GM18870 (cell line): ENCODE measurements at regions not wholly inside any gene's neighbourhood (a gene's known extent, or its start where the extent isn't known, plus 50 kb on each side); places are given as distances from the start of the nearest gene placed in this dataset.

Experiments
- ATAC-seq: cut with Tn5 transposase; IDR thresholded peaks from one replicate; pipeline ENCODE4 v1.9.1; 2021; ENCODE audit warnings: moderate library complexity; ENCODE audit not compliant: unreplicated experiment

DNA sequence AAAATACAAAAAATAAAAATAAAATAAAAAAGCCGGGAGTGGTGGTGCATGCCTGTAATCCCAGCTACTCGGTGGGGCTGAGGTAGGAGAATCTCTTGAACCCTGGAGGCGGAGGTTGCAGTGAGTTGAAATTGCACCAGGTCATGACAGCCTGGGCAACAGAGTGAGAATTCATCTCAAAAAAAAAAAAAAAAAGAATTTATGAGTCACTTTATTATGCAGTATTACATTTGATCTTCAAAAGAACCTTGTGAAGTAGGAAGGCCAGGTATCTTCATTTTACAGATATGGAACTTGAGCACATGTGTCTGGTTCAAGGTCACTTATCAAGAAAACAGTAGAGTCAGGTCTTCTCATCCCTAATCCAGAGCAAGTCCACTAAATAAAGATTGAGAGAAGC, 459.4 kb upstream of the HNRNPA3 start:
- ATAC-seq: no peak

GRCh38 chr2:176753752-176754474, 458.7 kb upstream of the HNRNPA3 start:
- ATAC-seq: no peak

- ATAC-seq: no peak
Observed at GRCh38 chr2:176755537-176756135, 457.0 kb upstream of the HNRNPA3 start.

GRCh38 chr2:176758426-176758825, 454.2 kb upstream of the HNRNPA3 start:
- no peak for ATAC-seq

DNA sequence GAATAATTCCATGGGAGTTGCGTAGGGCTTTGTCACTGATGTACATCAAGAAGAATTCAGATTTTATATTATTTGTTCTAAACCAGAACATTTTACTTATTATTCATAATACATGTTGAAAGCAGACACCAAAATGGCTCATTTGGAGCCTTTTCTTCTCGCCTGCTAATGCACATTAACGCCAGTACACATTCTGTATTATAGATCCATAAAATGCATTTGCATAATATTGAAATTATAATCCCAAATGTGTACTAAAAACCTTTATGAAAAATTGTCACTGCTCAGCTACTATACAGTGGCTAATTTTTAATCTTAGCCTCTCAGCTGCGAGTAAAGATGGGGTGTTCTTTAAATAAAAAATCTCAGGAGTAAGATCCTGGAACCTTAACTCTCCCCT, 452.2 kb upstream of the HNRNPA3 start:
- ATAC-seq: no peak

- ATAC-seq: no peak
Observed at GRCh38 chr2:176763130-176763529, 449.5 kb upstream of the HNRNPA3 start.

DNA sequence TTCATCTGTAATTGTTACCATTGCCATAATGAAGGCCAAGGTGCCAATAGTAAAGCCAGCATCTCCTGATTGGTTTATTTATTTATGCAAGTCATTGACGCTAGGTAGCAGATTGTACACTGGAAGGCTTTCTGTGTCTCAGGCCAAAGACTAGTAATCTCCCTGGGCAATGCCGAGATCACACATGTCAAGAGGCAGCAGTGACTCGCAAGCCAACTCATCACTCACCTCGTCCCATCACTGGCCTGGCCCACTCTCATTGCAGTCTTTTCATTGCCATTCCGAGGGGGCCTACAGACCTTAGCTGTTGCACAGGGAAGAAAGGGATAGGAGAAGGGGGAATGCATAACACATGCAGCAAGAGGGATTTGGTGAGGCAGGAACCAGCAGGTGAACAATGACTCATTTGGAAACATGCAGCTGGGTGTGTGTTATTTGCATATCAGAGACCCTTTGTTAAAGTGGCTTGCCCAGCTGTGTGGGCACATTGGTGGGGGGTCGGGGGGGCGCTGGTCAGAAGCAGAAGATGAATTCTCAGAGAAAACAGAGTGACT, 448.7 kb upstream of the HNRNPA3 start:
- no peak for ATAC-seq

DNA sequence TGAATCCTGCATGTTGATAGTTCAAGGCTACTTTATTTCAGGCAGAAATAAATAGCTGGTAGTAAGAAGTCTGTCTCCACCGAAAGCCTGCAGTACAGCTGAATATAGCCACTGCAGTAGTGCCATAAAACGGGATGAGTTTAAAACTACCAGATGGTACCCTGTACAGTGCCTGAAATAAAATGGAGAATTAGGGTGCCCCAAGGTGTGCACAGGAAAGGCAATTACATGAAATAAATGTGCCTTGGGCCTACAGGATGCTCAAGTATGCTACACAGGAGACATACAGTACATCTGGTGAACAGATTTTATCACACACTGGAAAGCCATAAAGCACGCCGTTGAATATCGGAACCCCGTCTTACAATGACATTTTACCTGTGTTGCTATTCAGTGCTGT, 447.7 kb upstream of the HNRNPA3 start:
- ATAC-seq: no peak

DNA sequence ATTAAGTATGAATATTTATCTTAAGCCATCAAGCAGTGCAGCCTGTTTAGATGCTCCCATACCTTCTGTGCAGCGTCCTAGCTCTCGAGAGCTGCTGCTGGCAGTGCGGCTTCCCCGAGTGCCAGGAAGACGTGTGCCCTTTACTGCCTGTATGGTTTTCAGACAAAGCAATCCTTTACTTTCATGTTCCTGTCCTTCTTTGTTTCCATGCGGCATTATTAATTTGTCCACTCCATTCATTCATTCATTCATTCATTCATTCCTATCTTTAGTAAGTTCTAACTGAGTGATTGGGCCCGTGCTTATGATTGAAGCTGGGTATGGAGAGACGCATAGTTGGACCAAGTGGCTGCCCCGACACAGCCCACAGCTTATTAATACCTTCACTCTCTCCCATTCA, 446.6 kb upstream of the HNRNPA3 start:
- ATAC-seq: no peak

- ATAC-seq: no peak
Observed at GRCh38 chr2:176768185-176768584, 444.4 kb upstream of the HNRNPA3 start.

- no peak for ATAC-seq
Observed at GRCh38 chr2:176769021-176769420, 443.6 kb upstream of the HNRNPA3 start.

DNA sequence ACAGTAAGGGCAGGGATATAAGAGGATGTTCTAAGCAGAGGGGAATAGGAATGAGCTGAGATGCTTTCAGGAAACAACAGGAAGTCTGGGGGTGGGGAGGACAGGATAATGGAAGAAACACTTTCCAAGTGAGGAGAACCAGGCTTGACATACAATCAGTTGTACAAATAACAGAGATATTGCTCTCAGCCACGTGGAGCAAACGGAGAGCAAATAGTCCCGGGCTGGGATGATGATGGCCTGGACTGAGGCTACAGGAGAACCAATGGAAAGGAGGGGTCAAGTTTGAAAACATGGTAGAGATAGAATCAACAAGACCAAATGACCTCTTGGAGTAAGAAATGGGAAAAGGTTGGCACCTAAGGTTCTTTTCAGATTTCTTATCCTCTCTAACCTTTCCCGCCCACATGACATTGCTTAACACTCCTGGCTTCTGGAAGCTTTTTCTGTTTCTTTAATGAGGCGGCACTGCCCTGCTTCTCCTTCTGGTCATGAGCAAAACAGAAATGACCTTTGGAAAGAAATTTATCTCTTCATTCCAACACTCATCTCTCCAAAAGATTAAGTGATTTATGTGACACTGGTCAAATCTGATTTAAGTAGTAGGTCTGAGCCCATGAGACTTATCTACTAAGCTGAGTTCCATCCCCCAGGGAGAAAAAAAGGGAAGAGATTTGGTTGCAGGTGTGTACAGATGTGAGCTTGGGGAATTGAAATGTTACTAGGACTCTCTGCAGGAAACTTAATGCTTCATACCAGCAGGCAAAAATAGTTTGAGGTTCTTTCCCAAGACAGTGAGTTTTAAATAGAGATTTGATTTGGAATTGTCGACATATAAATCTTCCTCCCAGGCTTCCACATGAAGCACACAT, 442.9 kb upstream of the HNRNPA3 start:
- no peak for ATAC-seq

DNA sequence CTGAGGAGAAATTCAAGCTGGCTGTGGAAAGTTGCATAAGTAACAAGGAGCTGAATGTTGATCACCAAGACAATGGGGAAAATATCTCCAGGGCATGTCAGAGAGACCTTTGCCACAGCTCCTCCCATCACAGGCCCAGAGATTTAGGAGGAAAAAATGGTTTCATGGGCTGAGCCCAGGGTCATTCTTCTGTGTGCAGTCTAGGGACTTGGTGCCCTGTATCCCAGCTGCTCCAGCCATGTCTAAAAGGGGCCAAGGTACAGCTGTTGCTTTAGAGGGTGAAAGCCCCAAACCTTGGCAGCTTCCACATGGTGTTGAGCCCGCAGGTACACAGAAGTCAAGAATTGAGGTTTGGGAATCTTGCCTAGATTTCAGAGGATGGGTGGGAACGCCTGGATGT, 439.8 kb upstream of the HNRNPA3 start:
- no peak for ATAC-seq

DNA sequence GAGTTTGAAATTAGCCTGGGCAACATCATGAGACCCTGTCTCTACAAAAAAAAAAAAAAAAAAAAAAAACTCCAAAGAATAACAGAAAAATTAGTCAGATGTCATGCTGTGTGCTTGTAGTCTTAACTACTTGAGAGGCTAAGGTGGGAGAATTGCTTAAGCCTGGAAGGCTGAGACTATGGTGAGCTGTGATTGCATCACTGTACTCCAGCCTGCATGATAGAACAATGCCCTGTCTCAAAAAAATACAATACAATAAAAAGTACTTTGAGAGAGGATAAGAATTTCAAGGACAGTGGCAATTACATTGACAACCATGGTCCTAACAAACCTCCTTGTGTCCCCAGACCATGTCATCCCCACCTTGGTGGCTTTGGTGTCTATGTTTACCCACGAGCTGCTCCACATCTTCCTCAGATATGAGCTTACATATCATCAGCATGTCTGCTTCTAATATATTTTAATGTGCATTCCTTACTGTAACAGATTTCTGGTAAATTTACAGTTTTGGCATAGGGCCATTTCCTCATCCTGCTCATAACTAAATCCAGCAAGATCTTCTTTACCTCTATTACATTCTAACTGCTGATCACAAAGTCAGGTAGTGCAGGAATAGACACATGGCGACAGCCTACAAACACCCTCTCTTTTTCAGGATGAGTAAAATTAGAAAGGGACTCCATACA, 437.7 kb upstream of the HNRNPA3 start:
- ATAC-seq: no peak

- ATAC-seq: no peak
Observed at GRCh38 chr2:176777262-176777661, 435.3 kb upstream of the HNRNPA3 start.

DNA sequence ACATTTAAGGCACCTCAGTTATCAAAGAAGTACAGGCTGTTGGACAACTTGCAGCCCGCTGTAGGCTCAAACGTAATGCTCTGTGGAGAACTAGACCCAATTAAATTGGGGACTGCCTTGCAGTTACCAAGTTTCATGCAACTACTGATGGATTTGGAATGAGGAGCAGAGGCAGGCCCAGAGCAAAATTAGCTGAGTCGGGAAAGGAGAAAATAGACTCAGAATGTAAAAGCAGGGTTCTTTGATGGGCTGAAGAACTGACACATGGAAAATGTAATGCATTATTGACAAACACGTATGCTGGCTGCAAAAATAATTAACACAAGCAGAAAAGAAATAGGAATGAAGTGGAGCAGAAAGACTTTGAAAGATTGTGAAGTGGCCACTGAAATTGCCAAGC, 432.7 kb upstream of the HNRNPA3 start:
- ATAC-seq: no peak

DNA sequence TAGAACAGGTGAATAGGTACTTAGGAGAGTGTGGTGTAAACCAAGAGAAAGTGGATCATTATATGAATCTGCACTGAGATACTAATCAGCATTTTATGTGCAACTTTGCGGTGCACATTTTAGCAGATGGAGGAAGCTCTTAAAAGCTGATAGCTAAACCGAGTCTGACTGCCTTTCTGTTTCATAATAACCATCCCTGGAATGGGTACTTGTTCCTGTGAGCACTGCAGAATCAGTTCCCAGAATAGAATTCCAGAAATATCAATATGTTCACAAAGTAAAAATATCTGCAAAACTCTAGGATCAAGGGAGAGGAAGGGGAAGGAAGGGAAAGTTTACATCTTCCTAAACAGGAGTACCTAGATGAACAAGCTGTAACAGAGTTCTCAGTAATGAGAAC, 432.2 kb upstream of the HNRNPA3 start:
- ATAC-seq: no peak

GRCh38 chr2:176781570-176782217, 430.9 kb upstream of the HNRNPA3 start:
- ATAC-seq: no peak

DNA sequence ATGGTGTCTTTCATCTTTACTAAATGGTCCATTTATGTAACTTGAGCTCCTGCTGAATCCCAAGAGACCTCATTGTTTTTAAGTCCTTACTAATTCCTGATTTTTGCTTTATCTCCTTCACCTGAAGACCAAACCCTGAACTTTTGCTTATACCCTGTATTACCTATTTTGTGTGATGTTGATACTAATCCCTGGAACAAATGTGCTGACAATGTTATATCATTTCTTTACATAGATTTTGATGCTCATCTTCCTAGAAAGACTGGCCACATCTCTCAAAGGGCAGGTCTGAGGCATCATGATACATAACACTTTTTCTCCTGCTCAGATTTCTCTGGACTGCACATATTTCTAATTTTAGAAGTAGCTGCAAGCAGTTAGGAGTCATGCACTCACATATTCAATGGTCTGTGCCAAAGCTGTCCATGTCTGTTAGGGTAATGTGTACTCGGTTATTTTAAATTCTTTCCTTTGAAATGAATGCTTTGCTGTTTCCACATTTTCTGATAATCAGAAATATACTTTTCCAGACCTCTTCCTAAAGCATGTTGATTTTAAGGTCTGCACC, 427.9 kb upstream of the HNRNPA3 start:
- ATAC-seq: no peak

DNA sequence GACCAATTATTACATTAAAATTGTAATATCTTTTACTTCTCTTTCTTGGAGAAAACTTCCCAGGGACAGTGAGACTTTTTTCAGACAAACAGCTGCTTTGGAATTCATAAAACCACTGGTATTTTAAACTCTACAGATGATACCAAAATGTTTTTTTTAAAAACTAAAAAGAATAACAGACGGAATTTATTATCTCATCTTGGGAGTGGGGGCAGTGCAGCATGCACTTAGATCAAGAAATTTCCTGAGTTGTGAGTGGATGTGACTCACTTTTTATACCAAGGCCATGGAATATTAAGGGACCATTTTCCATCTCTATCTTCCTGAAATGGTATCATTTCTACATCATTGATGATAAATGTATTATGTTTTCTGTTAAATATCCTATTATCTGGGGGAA, 422.8 kb upstream of the HNRNPA3 start:
- ATAC-seq: no peak
